ENCODE measurements at regions not wholly inside any gene's neighbourhood (a gene's known extent, or its start where the extent isn't known, plus 50 kb on each side); places are given as distances from the start of the nearest gene placed in this dataset.

DNA sequence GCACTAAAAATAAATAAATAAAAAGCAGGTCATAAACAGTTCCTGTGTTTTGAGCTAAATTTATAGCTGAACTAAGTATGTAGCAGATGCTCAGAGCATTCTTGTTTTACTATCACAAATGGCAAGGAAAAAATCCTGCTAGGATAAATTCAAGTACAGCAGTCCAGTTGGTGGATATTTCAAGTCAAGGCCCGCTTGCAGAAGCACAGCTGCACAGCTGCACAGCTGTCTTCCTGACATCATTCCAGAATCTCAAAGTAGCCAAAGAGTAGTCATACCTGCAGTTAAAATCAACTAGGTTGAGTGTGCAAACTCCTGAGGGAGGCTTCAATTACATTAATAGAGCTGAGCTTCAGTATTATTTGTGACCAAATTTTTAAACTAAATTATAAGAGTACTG lies 297.7 kb upstream of the MANEA start:
- CTCF ChIA-PET: no interaction called here
- TF ChIP-seq, protein P1, sequence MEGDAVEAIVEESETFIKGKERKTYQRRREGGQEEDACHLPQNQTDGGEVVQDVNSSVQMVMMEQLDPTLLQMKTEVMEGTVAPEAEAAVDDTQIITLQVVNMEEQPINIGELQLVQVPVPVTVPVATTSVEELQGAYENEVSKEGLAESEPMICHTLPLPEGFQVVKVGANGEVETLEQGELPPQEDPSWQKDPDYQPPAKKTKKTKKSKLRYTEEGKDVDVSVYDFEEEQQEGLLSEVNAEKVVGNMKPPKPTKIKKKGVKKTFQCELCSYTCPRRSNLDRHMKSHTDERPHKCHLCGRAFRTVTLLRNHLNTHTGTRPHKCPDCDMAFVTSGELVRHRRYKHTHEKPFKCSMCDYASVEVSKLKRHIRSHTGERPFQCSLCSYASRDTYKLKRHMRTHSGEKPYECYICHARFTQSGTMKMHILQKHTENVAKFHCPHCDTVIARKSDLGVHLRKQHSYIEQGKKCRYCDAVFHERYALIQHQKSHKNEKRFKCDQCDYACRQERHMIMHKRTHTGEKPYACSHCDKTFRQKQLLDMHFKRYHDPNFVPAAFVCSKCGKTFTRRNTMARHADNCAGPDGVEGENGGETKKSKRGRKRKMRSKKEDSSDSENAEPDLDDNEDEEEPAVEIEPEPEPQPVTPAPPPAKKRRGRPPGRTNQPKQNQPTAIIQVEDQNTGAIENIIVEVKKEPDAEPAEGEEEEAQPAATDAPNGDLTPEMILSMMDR (IDR thresholded peaks at IDR 0.05; ENCODE audit: insufficient read depth, low read length, missing control alignments): no peak
- no peak overlapping the region for H3K4me3 ChIP-seq (ENCODE audit: low read depth, low read length)
- POLR2A ChIA-PET: no interaction called here
- DNase-seq (ENCODE audit: low read depth, low spot score): no peak

DNA sequence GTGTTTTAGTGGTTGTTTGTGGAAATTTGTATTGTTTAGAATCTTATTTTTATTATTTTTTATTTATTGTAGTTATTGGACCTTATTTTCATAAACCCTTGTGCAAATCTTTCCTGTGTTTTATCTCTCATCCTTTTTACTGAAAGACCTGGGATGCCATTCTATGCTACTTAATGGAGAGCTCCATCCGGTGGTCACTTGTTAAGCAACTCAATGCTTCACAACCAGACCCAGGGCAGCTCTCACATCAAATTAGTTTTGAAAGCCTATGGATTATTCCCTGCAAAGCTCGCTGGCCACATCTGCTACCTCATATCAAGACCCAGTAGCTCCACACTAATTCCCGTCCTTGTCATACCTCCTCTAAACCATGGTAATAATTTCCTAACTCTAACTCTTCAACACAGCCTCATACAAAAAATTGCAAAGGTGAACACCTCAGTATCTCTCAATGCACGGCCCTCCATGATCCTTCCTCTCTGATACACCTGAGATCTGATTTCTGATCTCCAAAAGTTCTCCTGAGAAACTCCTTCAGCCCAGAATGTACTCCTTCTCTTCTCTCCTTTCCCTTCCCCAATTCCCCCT lies 296.6 kb upstream of the MANEA start:
- POLR2A ChIA-PET: no interaction called here
- TF ChIP-seq, protein P1 (IDR thresholded peaks at IDR 0.05; ENCODE audit: insufficient read depth, low read length, missing control alignments): no peak
- H3K4me3 ChIP-seq (ENCODE audit: low read depth, low read length): no peak overlapping the region
- CTCF ChIA-PET: no interaction called here
- no peak for DNase-seq (ENCODE audit: low read depth, low spot score)

DNA sequence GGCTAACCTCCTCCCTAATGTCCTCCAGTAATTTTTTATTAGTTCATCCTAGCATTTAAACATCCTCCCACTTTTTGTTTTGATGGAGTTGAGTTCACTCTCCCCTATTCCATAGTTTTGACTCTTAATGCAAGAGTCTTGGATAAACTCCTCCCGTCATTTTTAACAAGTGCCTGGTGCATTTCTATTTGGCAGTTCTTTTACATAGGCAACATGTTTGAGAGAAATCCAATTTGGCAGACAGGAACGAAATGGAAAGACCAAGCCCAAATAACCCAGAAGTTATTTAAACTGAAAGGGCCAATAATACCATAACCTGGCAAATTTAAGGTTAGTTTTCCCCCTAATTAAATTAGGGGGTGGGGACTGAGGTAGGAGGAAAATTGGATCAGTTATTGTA lies 291.5 kb upstream of the MANEA start:
- ChIA-PET POLR2A (no interaction called here), CTCF (no interaction called here)
- H3K4me3 ChIP-seq (ENCODE audit: low read depth, low read length): no peak overlapping the region
- DNase-seq (ENCODE audit: low read depth, low spot score): no peak
- TF ChIP-seq, protein P1 (IDR thresholded peaks at IDR 0.05; ENCODE audit: insufficient read depth, low read length, missing control alignments): no peak

DNA sequence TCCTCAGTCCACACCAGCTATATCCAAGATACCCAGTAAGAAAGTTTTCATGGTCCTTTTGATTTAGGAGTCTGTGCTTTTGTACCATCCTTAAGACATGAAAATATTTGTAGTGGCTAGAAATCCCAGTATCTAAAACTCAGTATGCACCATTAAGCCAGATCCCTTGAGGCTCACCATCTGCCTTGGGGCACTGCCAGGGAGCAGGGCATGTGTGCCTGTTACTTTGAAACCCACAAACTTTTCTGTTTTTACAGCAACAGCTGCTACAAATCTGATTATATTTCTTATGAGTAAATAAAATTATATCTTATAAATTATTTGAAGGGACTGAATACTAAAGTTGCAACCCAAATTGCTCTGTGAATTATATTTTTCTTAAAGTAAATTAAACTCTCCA lies 290.5 kb upstream of the MANEA start:
- TF ChIP-seq, protein P1 (IDR thresholded peaks at IDR 0.05; ENCODE audit: insufficient read depth, low read length, missing control alignments): no peak
- H3K4me3 ChIP-seq (ENCODE audit: low read depth, low read length): no peak overlapping the region
- ChIA-PET CTCF (no interaction called here), POLR2A (no interaction called here)
- no peak for DNase-seq (ENCODE audit: low read depth, low spot score)

DNA sequence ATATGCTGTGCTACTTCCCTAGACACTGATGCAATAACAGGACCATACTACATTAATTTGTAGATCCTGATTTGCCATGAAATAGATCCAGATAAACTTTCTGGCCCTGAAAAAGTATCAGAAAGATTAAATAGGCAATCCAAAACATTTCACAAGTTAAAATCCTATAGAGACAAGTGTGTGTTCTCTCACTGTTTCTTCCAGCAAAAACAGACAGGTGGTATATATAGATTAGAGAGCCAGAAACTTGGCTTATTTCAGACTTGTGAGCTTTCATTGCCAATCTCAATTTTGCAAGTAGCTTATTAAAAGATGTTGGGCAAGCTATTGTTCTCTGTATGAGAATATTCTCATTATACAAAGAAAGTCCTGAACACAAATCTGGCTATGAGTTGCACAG lies 289.1 kb upstream of the MANEA start:
- H3K4me3 ChIP-seq (ENCODE audit: low read depth, low read length): no peak overlapping the region
- ChIA-PET CTCF (no interaction called here), POLR2A (no interaction called here)
- TF ChIP-seq, protein P1 (IDR thresholded peaks at IDR 0.05; ENCODE audit: insufficient read depth, low read length, missing control alignments): no peak
- DNase-seq (ENCODE audit: low read depth, low spot score): no peak

DNA sequence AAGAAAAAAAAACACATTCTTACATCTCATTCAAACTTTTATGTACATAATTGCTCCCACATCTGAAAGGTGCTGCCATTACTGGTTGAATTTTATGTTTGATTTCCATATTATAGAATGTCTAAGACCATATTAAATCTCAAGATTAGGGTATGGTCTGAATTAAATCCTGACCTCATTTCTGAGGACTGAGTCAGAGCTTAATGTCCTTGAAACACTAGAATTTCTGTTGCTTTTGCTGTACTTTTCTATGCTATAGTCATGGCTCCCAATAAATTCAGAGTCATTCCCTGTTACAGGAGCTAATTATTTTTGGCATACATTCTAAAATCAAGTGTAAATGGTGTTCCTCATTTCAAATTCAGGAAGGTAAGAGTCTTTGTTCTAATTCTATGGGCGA lies 285.3 kb upstream of the MANEA start:
- DNase-seq (ENCODE audit: low read depth, low spot score): no peak
- H3K4me3 ChIP-seq (ENCODE audit: low read depth, low read length): no peak overlapping the region
- TF ChIP-seq, protein P1 (IDR thresholded peaks at IDR 0.05; ENCODE audit: insufficient read depth, low read length, missing control alignments): no peak
- ChIA-PET POLR2A (no interaction called here), CTCF (no interaction called here)
